ENCODE measurements at regions not wholly inside any gene's neighbourhood (a gene's known extent, or its start where the extent isn't known, plus 50 kb on each side); places are given as distances from the start of the nearest gene placed in this dataset.

GRCh38 chr7:43041105-43041504 lies 71.3 kb upstream of the HECW1 start:
- no peak overlapping the region for H3K4me3 ChIP-seq (ENCODE audit: control insufficient read depth in 1 of 7, extremely low read depth in 1 of 7, insufficient read depth in 4 of 7, low read depth in 2 of 7, low read length in 6 of 7)
- DNase-seq = no peak
- H3K4me1 ChIP-seq (ENCODE audit: control extremely low read depth in 1 of 4, control insufficient read depth in 4 of 4, insufficient read depth in 4 of 4, low read length in 3 of 4) = no peaks in the 10 kb centered on the region
- WGBS (ENCODE audit: insufficient coverage) = no CpG with 5 or more reads among the region's 2 CpGs
- POLR2A ChIA-PET = no interaction called here
- no peak overlapping the region for H3K27ac ChIP-seq (ENCODE audit: insufficient read depth in 1 of 2, low read depth in 1 of 2, low read length in 2 of 2, poor library complexity in 1 of 2, severe bottlenecking in 2 of 2)
- peaks cover 0 to 9% (median 1%) of the 10 kb centered on the region in 5 experiments for H3K27me3 ChIP-seq (replicated peaks in 2 of 5; ENCODE audit: control insufficient read depth in 4 of 5, insufficient read depth in 5 of 5, low read length in 4 of 5)
- no peaks in the 10 kb centered on the region for H3K36me3 ChIP-seq (ENCODE audit: control insufficient read depth in 4 of 4, insufficient read depth in 4 of 4, low read length in 3 of 4)
- H3K9me3 ChIP-seq (ENCODE audit: control extremely low read depth in 1 of 5, control insufficient read depth in 4 of 5, insufficient read depth in 2 of 5, low read depth in 1 of 5, low read length in 4 of 5) = no peaks in the 10 kb centered on the region
- CTCF ChIA-PET = no interaction called here

GRCh38 chr7:43041724-43042123 lies 70.7 kb upstream of the HECW1 start:
- no peaks in the 10 kb centered on the region for H3K4me1 ChIP-seq (ENCODE audit: control extremely low read depth in 1 of 4, control insufficient read depth in 4 of 4, insufficient read depth in 4 of 4, low read length in 3 of 4)
- H3K4me3 ChIP-seq (ENCODE audit: control insufficient read depth in 1 of 7, extremely low read depth in 1 of 7, insufficient read depth in 4 of 7, low read depth in 2 of 7, low read length in 6 of 7) = no peak overlapping the region
- no peak overlapping the region for H3K27ac ChIP-seq (ENCODE audit: insufficient read depth in 1 of 2, low read depth in 1 of 2, low read length in 2 of 2, poor library complexity in 1 of 2, severe bottlenecking in 2 of 2)
- H3K9me3 ChIP-seq (ENCODE audit: control extremely low read depth in 1 of 5, control insufficient read depth in 4 of 5, insufficient read depth in 2 of 5, low read depth in 1 of 5, low read length in 4 of 5) = no peaks in the 10 kb centered on the region
- peaks cover 0 to 9% (median 1%) of the 10 kb centered on the region in 5 experiments for H3K27me3 ChIP-seq (replicated peaks in 2 of 5; ENCODE audit: control insufficient read depth in 4 of 5, insufficient read depth in 5 of 5, low read length in 4 of 5)
- H3K36me3 ChIP-seq (ENCODE audit: control insufficient read depth in 4 of 4, insufficient read depth in 4 of 4, low read length in 3 of 4) = no peaks in the 10 kb centered on the region
- no peak for DNase-seq
- CTCF ChIA-PET = no interaction called here
- POLR2A ChIA-PET = no interaction called here

- Histone ChIP-seq H3K9me3 (ENCODE audit: control extremely low read depth in 1 of 5, control insufficient read depth in 4 of 5, insufficient read depth in 2 of 5, low read depth in 1 of 5, low read length in 4 of 5) (peaks cover 0 to under 1% (median 0%) of the 10 kb centered on the region in 5 experiments), H3K4me1 (ENCODE audit: control extremely low read depth in 1 of 4, control insufficient read depth in 4 of 4, insufficient read depth in 4 of 4, low read length in 3 of 4) (no peaks in the 10 kb centered on the region), H3K27me3 (replicated peaks in 2 of 5; ENCODE audit: control insufficient read depth in 4 of 5, insufficient read depth in 5 of 5, low read length in 4 of 5) (peaks cover 0 to 9% (median 1%) of the 10 kb centered on the region in 5 experiments), H3K27ac (ENCODE audit: insufficient read depth in 1 of 2, low read depth in 1 of 2, low read length in 2 of 2, poor library complexity in 1 of 2, severe bottlenecking in 2 of 2) (no peak overlapping the region), H3K36me3 (ENCODE audit: control insufficient read depth in 4 of 4, insufficient read depth in 4 of 4, low read length in 3 of 4) (no peaks in the 10 kb centered on the region), H3K4me3 (ENCODE audit: control insufficient read depth in 1 of 7, extremely low read depth in 1 of 7, insufficient read depth in 4 of 7, low read depth in 2 of 7, low read length in 6 of 7) (no peak overlapping the region)
- ChIA-PET POLR2A (no interaction called here), CTCF (no interaction called here)
- 100% methylated on average over 1 of the region's 3 CpGs for WGBS (ENCODE audit: insufficient coverage)
- DNase-seq = no peak
These were observed 70.1 kb upstream of the HECW1 start for GRCh38 chr7:43042302-43042701.

GRCh38 chr7:43044511-43044910 lies 67.9 kb upstream of the HECW1 start:
- H3K4me1 ChIP-seq (ENCODE audit: control extremely low read depth in 1 of 4, control insufficient read depth in 4 of 4, insufficient read depth in 4 of 4, low read length in 3 of 4) = no peaks in the 10 kb centered on the region
- CTCF ChIA-PET = no interaction called here
- no peak overlapping the region for H3K4me3 ChIP-seq (ENCODE audit: control insufficient read depth in 1 of 7, extremely low read depth in 1 of 7, insufficient read depth in 4 of 7, low read depth in 2 of 7, low read length in 6 of 7)
- no peaks in the 10 kb centered on the region for H3K36me3 ChIP-seq (ENCODE audit: control insufficient read depth in 4 of 4, insufficient read depth in 4 of 4, low read length in 3 of 4)
- H3K9me3 ChIP-seq (ENCODE audit: control extremely low read depth in 1 of 5, control insufficient read depth in 4 of 5, insufficient read depth in 2 of 5, low read depth in 1 of 5, low read length in 4 of 5) = peaks cover 0 to 5% (median 0%) of the 10 kb centered on the region in 5 experiments
- no CpG with 5 or more reads among the region's 1 CpG for WGBS (ENCODE audit: insufficient coverage)
- DNase-seq = no peak
- peaks cover 0 to 9% (median 1%) of the 10 kb centered on the region in 5 experiments for H3K27me3 ChIP-seq (replicated peaks in 2 of 5; ENCODE audit: control insufficient read depth in 4 of 5, insufficient read depth in 5 of 5, low read length in 4 of 5)
- no peak overlapping the region for H3K27ac ChIP-seq (ENCODE audit: insufficient read depth in 1 of 2, low read depth in 1 of 2, low read length in 2 of 2, poor library complexity in 1 of 2, severe bottlenecking in 2 of 2)
- POLR2A ChIA-PET = no interaction called here

GRCh38 chr7:43054052-43054722 lies 58.3 kb upstream of the HECW1 start:
- Histone ChIP-seq H3K27ac (ENCODE audit: insufficient read depth in 1 of 2, low read depth in 1 of 2, low read length in 2 of 2, poor library complexity in 1 of 2, severe bottlenecking in 2 of 2) (no peak overlapping the region), H3K27me3 (replicated peaks in 2 of 5; ENCODE audit: control insufficient read depth in 4 of 5, insufficient read depth in 5 of 5, low read length in 4 of 5) (no peaks in the 10 kb centered on the region), H3K36me3 (ENCODE audit: control insufficient read depth in 4 of 4, insufficient read depth in 4 of 4, low read length in 3 of 4) (no peaks in the 10 kb centered on the region), H3K4me3 (ENCODE audit: control insufficient read depth in 1 of 7, extremely low read depth in 1 of 7, insufficient read depth in 4 of 7, low read depth in 2 of 7, low read length in 6 of 7) (no peak overlapping the region), H3K9me3 (ENCODE audit: control extremely low read depth in 1 of 5, control insufficient read depth in 4 of 5, insufficient read depth in 2 of 5, low read depth in 1 of 5, low read length in 4 of 5) (no peaks in the 10 kb centered on the region), H3K4me1 (ENCODE audit: control extremely low read depth in 1 of 4, control insufficient read depth in 4 of 4, insufficient read depth in 4 of 4, low read length in 3 of 4) (no peaks in the 10 kb centered on the region)
- DNase-seq = no peak
- ChIA-PET CTCF (no interaction called here), POLR2A (no interaction called here)
- WGBS (ENCODE audit: insufficient coverage) = no CpG with 5 or more reads among the region's 4 CpGs

- POLR2A ChIA-PET = no interaction called here
- WGBS (ENCODE audit: insufficient coverage) = 94% methylated on average over 2 of the region's 3 CpGs
- CTCF ChIA-PET = no interaction called here
These were observed 55.3 kb upstream of the HECW1 start for GRCh38 chr7:43057141-43057540.

GRCh38 chr7:43058271-43059066 lies 54.0 kb upstream of the HECW1 start:
- Histone ChIP-seq H3K9me3 (ENCODE audit: control extremely low read depth in 1 of 5, control insufficient read depth in 4 of 5, insufficient read depth in 2 of 5, low read depth in 1 of 5, low read length in 4 of 5) (no peaks in the 10 kb centered on the region), H3K27ac (ENCODE audit: insufficient read depth in 1 of 2, low read depth in 1 of 2, low read length in 2 of 2, poor library complexity in 1 of 2, severe bottlenecking in 2 of 2) (no peak overlapping the region)
- CTCF ChIA-PET = no interaction called here

More at GRCh38 chr7:43057141-43057540, 55.3 kb upstream of the HECW1 start:
- no peaks in the 10 kb centered on the region for H3K4me1 ChIP-seq (ENCODE audit: control extremely low read depth in 1 of 4, control insufficient read depth in 4 of 4, insufficient read depth in 4 of 4, low read length in 3 of 4)
- no peaks in the 10 kb centered on the region for H3K27me3 ChIP-seq (replicated peaks in 2 of 5; ENCODE audit: control insufficient read depth in 4 of 5, insufficient read depth in 5 of 5, low read length in 4 of 5)
- no peak overlapping the region for H3K27ac ChIP-seq (ENCODE audit: insufficient read depth in 1 of 2, low read depth in 1 of 2, low read length in 2 of 2, poor library complexity in 1 of 2, severe bottlenecking in 2 of 2)
- H3K9me3 ChIP-seq (ENCODE audit: control extremely low read depth in 1 of 5, control insufficient read depth in 4 of 5, insufficient read depth in 2 of 5, low read depth in 1 of 5, low read length in 4 of 5) = no peaks in the 10 kb centered on the region
- DNase-seq = no peak
- no peak overlapping the region for H3K4me3 ChIP-seq (ENCODE audit: control insufficient read depth in 1 of 7, extremely low read depth in 1 of 7, insufficient read depth in 4 of 7, low read depth in 2 of 7, low read length in 6 of 7)
- no peaks in the 10 kb centered on the region for H3K36me3 ChIP-seq (ENCODE audit: control insufficient read depth in 4 of 4, insufficient read depth in 4 of 4, low read length in 3 of 4)

More at GRCh38 chr7:43058271-43059066, 54.0 kb upstream of the HECW1 start:
- Histone ChIP-seq H3K27me3 (replicated peaks in 2 of 5; ENCODE audit: control insufficient read depth in 4 of 5, insufficient read depth in 5 of 5, low read length in 4 of 5) (no peaks in the 10 kb centered on the region), H3K4me1 (ENCODE audit: control extremely low read depth in 1 of 4, control insufficient read depth in 4 of 4, insufficient read depth in 4 of 4, low read length in 3 of 4) (no peaks in the 10 kb centered on the region), H3K4me3 (ENCODE audit: control insufficient read depth in 1 of 7, extremely low read depth in 1 of 7, insufficient read depth in 4 of 7, low read depth in 2 of 7, low read length in 6 of 7) (no peak overlapping the region), H3K36me3 (ENCODE audit: control insufficient read depth in 4 of 4, insufficient read depth in 4 of 4, low read length in 3 of 4) (no peaks in the 10 kb centered on the region)
- POLR2A ChIA-PET = no interaction called here
- DNase-seq = no peak
- 94% methylated on average over 5 of the region's 5 CpGs for WGBS (ENCODE audit: insufficient coverage)
